GM19025 (cell line): ENCODE measurements at regions not wholly inside any gene's neighbourhood (a gene's known extent, or its start where the extent isn't known, plus 50 kb on each side); places are given as distances from the start of the nearest gene placed in this dataset.

Experiments
- ATAC-seq: cut with Tn5 transposase; IDR thresholded peaks from one replicate; pipeline ENCODE4 v1.9.1; 2021; ENCODE audit warnings: mild to moderate bottlenecking, low read depth, moderate library complexity; ENCODE audit not compliant: unreplicated experiment

DNA sequence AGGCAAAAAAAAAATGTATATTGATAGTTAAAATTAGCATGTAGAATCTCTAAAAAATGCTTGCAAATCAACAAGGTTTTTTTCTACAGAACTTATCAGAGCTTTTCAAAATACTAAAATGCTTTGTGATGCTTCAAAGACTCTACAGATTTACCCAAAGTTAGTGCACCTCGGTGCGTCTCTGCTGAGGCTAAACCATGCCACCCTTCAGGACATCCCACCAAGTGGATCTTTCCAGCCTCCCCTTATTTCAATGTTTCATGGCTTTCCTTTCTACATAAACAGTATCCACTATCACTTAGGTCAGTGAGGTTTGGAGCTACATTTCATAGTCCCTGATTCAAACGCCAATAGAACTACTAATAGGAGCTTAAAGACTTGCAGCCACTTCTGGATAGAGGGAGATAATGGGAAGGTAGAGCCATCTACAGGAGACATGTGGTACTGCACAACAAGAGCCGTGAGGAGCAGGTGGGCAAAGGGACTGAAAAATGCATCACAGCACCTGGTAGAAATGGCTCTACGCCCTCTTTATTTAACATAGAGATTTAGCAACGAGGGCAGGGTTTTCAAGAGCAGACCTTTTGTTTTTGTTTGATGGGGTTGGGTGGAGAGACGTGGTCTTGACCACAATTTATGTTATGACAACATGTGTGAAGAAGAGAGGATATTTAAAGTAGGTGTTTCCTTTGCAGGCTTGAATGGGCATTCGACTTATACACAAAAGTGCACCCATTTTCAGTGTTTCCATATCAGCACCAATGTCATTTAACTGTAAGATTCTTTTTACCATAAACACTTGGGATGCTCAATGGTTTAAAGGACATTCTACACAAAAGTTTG, 56.1 kb upstream of the SLC35G4 start:
- ATAC-seq, result no peak

DNA sequence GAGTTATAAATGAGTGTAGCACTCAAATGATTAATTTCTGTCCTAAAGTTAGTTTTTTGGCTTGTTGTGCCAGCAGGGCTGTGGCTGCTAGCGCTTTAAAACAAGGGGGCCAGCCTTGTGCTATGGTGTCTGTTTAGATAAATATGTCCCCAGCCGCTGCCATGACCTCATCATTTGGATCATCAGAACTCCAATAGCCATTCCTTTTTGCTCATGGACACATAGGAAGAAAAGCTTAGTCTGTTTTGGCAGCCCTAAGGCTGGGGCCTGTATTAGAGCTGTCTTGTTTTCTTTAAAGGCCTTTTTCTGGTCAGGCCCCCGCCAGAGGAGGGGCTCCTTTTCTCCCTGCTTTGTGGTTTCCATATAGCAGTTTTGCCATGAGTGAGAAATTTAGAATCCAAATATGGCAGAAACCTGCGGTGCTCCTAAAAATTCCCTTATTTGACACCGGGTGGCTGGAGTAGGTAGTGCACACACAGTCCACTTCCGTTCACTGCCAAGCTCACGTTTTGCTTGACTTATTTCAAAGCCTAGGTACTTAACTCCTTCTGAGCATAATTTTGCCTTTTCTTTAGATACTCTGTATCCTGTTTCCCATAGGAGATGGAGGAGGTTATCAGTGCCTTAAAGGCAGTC, 60.4 kb upstream of the SLC35G4 start:
- ATAC-seq, result no peak

DNA sequence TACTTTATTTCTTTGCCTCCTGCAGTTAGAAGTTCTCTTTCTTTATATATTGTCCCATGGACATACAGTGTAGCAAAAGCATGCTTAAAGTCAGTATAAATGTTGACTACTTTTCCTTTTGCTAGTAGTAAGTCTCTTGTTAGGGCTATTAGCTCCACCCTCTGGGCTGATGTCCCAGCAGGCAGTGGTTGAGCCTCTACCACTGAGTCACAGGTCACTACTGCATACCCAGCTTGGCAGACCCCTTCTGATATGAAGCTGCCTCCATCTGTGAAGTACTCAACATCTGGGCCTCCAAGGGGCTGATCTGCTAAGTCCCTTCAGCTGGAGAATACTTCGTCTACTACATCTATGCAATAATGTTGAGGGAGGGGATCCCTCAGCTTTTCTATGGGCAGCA, 61.0 kb upstream of the SLC35G4 start:
- no peak for ATAC-seq

DNA sequence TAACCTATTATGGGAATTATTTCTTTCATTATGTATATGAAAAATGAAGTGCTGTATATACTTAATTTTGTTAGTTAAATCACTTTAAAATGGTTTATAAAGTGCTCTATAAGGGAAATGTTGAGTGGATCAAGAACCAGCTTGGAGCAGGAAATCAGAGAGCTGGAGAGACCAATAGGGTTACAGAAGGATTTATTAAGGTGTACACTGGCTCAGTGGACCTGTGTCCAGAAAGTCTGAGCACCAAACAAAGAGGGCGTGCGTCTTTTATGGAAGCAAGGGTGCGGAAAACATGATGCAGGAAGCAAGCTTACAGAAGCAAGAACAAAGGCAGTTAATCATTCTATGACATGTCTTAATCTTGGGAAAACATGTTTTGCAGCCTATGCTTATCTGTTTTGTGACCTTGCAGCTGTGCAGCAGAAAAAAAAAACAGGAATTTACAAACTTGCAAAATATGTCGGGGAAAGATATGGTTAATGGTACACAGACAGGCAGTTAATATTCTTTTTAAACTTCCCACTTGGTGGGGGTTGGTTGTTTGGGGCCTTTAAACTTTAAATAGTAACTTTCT, 65.2 kb upstream of the SLC35G4 start:
- ATAC-seq, result no peak

DNA sequence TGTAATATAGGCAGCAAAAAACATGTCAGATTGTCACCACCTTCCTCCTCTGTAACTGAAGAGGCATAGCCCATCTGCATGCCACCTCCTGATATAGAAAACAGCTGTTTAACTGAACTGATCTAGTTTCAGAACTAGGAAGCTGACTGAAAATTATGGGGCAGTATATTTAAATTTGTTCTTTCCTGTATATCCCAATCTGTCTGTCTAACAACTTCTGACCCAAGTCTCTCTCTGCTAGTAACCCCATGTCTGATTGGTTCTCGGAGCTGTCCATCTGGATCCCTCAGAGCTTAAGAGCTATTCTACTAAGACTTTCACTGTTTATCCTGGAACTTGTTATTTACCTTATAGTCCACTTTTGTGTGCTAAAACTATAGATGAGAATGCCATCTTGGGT, 68.2 kb upstream of the SLC35G4 start:
- ATAC-seq, result no peak

DNA sequence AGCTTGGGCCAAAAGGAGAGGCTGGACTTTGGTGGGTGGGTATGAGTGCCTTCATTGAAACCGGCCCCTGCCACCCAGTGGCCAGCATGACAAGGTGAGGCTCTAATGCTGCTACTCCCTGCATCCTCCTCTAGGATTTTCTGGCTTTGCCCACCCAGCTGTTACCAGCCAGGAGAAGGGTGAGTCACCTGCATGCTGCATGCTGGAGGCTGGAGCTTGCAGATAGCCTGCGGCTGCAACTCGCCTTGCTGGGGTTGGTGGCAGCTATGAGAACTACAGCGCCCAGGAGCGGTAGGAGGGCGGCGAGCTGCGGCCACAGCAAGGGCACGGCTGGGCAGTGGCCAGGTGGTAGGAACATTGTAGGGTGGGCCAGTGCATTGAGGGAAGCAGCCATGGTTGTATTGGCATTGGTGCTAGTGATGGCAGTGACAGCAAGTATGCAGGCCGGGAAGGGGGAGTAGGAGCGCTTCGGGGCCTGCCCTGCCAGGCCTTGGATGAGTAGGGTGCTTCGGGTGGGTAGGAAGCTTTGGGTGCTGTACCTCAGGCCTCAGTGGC, 75.4 kb upstream of the SLC35G4 start:
- no peak for ATAC-seq

DNA sequence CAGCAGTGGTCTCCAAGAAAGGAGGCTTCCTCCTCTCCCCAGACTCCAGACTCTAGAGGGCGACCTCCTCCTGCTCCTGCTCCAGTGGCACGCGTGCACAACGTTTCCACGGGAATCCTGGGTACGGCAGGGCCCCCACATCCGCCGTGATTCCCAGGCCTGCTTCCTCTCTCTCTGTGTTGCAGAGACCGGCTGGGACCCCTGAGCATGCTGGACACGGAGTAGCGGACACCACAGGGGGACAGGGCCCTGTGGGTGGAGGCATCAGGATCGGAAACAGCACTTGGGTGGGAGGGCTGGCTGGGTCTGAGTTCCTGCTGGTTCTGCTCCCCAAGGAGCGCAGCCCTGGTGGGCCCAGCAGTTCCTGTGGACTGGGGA, 75.9 kb upstream of the SLC35G4 start:
- ATAC-seq, result no peak

DNA sequence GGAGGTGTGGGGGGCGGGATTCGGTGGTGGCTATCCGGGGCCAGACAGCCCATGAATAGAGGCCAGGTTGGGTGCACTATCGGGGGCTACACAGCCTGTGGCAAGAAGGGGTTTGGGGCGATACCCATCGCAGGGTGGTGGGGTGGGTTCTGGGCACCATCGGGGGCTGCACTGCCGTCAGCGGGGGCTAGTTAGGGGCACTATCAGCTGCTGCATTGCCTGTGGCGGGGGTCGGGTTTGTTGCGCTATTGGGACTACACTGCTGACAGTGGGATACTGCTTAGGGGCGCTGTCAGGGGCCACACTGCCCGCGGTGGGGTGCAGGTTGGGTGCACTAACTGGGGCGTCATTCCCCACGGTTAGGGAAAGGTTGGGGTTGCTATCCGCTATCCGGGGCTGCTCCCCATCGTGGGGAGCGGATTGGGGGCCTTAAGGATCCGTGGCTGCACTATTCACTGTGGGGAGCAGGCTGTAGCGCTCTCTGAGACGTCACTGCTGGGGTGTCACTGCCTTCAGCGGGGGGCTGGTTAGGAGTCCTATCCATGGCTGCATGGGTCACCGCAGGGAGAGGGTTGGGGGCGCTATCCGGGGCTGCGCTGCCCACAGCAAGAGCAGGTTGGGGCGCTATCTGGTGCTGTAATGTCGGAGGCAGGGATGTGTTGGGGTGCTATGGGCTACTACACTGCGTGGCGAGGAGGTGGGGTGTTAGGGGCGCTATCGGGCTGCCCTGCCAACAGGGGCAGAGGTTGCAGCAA, 76.5 kb upstream of the SLC35G4 start:
- ATAC-seq, result no peak

DNA sequence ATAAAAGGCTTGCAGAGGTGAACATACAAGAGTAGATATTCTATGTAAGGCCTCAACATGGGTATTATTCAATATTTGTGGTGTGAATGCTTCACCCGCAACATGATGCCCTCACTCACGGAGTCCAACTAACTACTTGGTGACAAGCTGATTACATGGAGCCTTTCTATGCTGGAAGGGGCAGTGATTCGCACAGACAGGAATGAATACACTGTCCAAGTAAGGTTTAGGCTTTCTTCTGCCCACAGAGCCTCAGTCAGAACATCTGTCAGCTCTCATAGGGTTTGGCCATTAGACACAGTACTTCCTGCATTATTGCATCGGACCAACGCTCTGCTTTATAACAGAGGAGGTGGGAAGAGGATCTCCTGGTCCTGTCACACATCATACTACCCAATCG, 80.3 kb upstream of the SLC35G4 start:
- ATAC-seq, result no peak

DNA sequence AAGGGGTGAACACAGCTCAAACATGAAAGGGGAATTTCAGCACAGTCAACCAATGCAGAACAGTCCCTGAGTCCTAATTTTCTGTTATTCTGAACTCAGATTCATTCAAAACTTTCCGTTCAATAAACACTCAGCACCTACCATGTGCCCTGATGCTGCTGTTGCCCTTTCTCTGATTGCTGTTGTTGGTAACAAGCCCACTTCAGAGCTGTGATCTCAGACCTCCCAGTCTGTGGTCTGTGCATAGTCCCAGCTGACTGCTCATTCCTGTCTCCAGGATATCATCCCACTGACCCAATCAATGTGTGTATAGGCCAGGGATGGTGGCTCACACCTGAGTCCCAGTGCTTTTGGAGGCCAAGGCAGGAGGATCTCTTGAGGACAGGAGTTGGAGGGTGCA, 82.7 kb upstream of the SLC35G4 start:
- no peak for ATAC-seq

DNA sequence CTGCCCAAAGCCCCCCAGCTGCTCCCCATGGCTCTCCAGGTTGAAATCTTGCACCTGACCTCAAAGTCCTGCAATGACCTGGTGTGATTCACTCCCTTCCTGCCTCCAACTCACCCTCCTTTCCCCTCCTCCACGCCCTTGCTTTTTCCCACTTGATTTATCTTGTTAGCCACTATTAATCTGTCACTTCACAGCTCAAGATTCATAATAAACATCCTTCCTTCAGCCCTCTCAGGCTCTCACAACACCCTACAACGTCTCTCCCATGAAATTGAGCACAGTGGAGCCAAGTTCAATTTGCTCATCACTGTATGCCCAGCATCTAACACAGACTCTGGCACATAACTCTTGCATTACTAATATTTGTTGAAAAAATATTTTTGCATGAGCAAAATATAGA, 85.6 kb upstream of the SLC35G4 start:
- no peak for ATAC-seq

DNA sequence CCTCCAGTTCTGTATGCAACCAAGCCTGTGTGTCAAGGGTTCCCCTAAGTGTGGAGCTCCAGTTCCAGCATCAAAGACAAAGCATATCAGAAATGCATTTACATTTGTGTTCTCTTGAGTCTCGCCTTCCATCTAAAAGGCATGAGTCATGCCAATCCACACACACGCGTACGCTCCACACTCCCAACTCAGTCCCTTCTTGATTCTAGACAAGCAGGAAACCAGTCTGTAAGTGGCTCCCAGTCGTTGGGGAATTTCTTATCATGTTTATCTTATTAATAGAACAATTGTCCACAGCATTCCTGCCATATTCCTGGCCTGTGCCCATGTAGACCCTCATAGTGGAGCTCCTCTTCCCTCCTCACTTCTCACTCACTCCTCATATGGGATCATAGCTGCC, 86.4 kb upstream of the SLC35G4 start:
- ATAC-seq, result no peak

DNA sequence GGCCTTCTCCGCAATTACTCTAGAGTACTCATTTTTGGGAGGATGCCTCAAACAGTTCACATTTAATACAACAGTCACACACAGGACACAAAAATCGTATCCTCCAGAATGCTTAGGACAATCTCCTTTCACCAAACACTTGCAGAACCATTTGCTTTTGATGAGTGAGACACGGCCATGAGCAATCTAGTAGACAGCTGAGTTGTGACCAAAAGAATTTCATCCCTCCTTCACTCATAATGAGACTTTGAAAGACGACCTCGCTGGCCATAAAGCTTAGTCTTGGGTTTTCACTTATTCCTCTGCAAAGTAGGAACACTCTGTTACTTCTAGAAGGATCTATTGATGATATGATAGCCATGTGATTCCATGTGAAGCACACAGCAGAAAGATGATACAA, 87.5 kb upstream of the SLC35G4 start:
- no peak for ATAC-seq

DNA sequence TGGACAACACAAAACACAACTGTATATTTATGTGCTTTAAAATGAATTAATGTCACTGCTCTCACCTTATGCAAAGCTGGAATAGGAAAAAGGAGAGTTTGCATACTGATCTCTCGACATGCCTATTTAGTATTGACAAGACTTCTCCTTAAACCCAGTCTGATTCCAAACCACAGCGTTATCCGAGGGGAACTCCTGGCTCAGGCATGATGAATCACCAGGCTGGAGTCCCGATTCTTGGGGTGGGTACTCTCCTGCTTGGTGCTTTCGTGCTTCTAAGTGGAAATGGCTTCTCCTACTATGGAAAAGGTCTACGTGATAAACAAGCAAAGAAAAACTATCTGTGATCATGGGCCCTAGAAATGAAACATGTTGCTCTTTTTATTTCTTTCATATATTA, 88.9 kb upstream of the SLC35G4 start:
- ATAC-seq, result no peak

DNA sequence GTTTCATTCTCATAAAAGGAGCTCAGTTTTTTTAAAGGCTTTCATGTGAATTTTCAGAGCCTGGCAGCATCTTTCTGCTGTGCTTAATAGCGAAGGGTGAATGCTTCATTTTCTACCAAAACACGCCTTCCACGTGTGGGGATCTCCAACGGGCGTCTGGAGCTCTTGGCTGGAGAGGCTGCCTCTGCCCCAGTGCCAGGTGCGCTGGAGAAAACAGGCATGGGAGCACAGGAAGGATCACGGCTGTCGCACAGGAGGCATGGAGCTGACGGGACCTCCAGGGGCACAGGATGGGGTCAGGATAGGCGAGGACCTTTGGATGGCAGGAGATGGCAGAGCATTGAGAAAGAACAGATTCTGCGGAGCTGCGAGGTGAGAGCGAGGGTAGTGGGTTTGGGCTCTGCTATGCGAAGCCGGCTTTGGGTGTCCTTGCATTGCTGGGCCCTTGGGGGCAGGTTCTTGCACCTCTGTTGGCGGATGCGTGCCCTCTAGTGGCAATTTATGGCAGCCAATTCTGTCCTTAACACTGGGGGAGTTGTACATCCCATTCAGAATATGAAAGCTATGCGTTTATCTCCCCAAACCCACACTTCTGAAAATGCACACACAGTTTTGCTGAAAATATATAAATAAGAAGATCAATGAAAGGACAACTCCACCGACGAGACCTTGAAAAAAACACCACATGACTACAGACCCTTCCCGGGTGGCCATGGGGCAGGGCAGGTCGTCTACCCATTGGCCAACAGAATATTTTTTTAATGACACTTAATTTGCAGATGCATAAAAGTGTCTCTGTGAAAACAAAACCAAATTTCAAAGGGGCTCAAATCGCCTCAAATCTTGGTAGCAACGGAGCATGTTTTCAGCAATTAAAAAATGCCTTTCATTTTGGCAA, 90.4 kb upstream of the SLC35G4 start:
- peak; percentile 76 for ATAC-seq

DNA sequence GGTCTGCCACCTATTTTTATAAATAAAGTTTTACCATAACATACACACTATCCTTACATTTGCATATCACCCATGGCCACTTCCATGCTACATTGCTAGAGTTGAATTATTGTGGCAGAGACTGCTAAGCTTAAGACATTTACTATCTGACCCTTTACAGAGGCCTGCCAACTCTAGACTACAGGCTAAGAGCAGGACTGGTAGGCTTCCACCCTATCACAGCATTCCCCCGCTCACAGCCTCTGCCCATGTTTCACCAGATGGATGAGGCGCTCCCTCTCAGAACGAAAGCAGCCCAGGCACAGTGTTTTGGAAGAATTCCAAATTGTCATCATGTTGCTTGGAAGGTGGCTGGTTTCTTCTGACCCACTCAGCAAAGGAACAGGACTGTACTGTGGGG, 91.7 kb upstream of the SLC35G4 start:
- no peak for ATAC-seq

DNA sequence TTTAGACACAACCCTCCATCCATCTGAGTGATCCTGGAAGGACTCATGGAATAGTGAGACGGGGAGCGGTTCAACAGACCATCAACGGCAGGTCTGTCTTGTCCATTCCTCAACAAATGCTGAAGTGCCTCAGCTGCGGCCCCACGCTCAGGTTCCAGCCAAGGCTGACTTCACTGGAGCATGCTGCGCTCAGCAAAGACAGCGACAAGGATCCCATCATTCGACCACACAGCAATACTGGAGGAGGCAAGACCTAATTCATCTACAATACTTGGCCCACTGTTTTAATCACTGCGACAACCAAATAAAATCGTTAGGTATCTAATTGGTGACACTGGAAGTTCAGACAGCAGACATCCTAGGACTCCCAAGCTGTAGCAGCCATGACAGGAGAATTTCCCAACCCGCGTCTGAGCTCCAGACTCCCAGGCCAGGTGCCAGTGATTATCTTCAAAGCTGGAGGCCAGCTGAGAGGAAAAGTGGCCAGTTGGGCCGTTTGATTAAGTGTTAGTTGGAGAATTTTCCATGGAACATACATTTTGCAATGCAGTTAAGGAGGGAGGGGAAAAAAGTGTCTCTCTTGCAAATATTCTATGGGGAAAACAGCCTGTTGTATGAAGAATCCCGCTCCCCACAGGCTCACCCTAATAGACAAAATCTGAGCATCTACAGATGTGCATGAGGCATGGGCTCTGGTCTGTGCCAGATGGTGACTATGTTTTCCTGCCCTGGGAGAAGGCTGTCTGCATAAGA, 92.5 kb upstream of the SLC35G4 start:
- no peak for ATAC-seq

DNA sequence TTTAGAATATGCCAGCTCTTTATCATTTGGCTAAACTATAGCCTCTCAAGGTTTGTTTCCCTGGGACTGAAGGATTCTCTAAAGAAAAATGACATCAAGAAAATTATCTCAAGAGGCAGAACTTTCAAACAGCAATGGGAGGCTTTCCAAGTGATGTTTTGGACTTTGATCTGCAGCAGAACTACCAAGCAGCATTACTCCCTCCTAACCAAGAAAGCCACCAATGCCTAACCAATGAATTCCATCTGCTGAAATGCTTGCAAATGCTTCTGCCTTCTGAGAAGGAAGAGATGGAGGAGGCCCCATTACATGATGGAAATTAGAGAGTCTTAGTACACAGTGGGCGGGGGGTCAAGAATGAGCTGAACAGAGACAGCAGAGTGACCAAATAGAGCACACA, 95.1 kb upstream of the SLC35G4 start:
- no peak for ATAC-seq
